B cell (primary cell): ENCODE measurements at regions not wholly inside any gene's neighbourhood (a gene's known extent, or its start where the extent isn't known, plus 50 kb on each side); places are given as distances from the start of the nearest gene placed in this dataset.

ENCODE experiments used
- ATAC-seq: fragments of 200-7000 bp; cut with Tn5 transposase; one replicate; pipeline ENCODE4 v1.10.0; 2021; ENCODE audit warnings: low read depth, mild to moderate bottlenecking, moderate number of reproducible peaks, moderate library complexity
- CTCF ChIA-PET: fragments of 350-600 bp; sonication (Branson Sonifier 250); formaldehyde crosslinking; loops from one replicate; lab custom pipeline; 2021; ENCODE audit warnings: antibody characterized with exemption, inconsistent platforms; lab: Charles Lee
- POLR2A ChIA-PET: fragments of 350-600 bp; sonication (Branson Sonifier 250); formaldehyde crosslinking; loops from one replicate; lab custom pipeline; 2021; ENCODE audit warnings: antibody characterized with exemption; lab: Charles Lee
- DNase-seq: peaks from one replicate; pipeline ENCODE4 v3.0.0; 2013
- H2AFZ ChIP-seq: 2 replicates; pipeline ENCODE4 v1.6.1; 2012; ENCODE audit warnings: mild to moderate bottlenecking, low read depth, low read length; ENCODE audit not compliant: insufficient read depth, poor library complexity, severe bottlenecking
- H3K27ac ChIP-seq, 2 donors: 1 replicate in 1 of 2; 2 replicates in 1 of 2; pipeline ENCODE4 v1.5.1; 2012 to 2013; ENCODE audit warnings: low read length in 2 of 2, mild to moderate bottlenecking in 2 of 2, moderate library complexity in 1 of 2
- H3K27me3 ChIP-seq, 4 experiments: fragments of 200-600 bp in 1 of 4; sonication (generic) in 1 of 4; replicated peaks in 1 of 4; 1 replicate in 2 of 4; 2 replicates in 2 of 4; pipeline versions ENCODE4 v1.6.1 to v1.7.0; 2013 to 2016; ENCODE audit warnings: low read length in 3 of 4, mild to moderate bottlenecking in 2 of 4, mixed read lengths in 1 of 4, moderate library complexity in 1 of 4; ENCODE audit not compliant: insufficient read depth in 4 of 4, control insufficient read depth in 3 of 4; ENCODE audit errors: control extremely low read depth in 1 of 4
- H3K36me3 ChIP-seq, 2 experiments: replicated peaks in 1 of 2; 1 replicate in 1 of 2; 2 replicates in 1 of 2; pipeline versions ENCODE4 v1.6.1 to v1.7.1; 2013; ENCODE audit warnings: low read length in 1 of 2; ENCODE audit not compliant: insufficient read depth in 2 of 2, control insufficient read depth in 1 of 2; ENCODE audit errors: control extremely low read depth in 1 of 2, extremely low read depth in 1 of 2
- H3K4me1 ChIP-seq, 2 donors: fragments of 200-600 bp in 1 of 2; sonication (generic) in 1 of 2; 1 replicate in 1 of 2; 2 replicates in 1 of 2; pipeline versions ENCODE4 v1.5.1 to v1.6.1; 2013 to 2017; ENCODE audit warnings: low read length in 2 of 2; ENCODE audit not compliant: control insufficient read depth in 2 of 2, insufficient read depth in 2 of 2
- H3K4me2 ChIP-seq: replicated peaks from 2 replicates; pipeline ENCODE3; 2012; ENCODE audit warnings: mild to moderate bottlenecking, low read depth, low read length; ENCODE audit not compliant: poor library complexity, severe bottlenecking
- H3K4me3 ChIP-seq, 5 experiments: fragments of 200-600 bp in 1 of 5; sonication (generic) in 1 of 5; 1 replicate in 3 of 5; 2 replicates in 2 of 5; pipeline versions ENCODE4 v1.5.1 to v1.7.0; 2011 to 2016; ENCODE audit warnings: low read length in 4 of 5, mild to moderate bottlenecking in 4 of 5, low read depth in 2 of 5, control low read depth in 1 of 5, moderate library complexity in 1 of 5; ENCODE audit not compliant: insufficient read depth in 1 of 5; ENCODE audit errors: control extremely low read depth in 1 of 5, extremely low read depth in 1 of 5
- H3K79me2 ChIP-seq: fragments of 200-600 bp; sonication (generic); one replicate; pipeline ENCODE4 v1.6.0; 2016; ENCODE audit warnings: low read length; ENCODE audit not compliant: control insufficient read depth, insufficient read depth
- H3K9ac ChIP-seq: fragments of 200-600 bp; sonication (generic); 2 replicates; pipeline ENCODE4 v1.6.1; 2017; ENCODE audit warnings: mild to moderate bottlenecking, low read length, moderate library complexity
- H3K9me3 ChIP-seq, 3 donors: one replicate each; pipeline versions ENCODE4 v1.6.1 to v1.7.1; 2013; ENCODE audit warnings: low read length in 2 of 3; ENCODE audit not compliant: control insufficient read depth in 2 of 3, insufficient read depth in 1 of 3; ENCODE audit errors: control extremely low read depth in 1 of 3
- H4K20me1 ChIP-seq: 2 replicates; pipeline ENCODE4 v1.6.0; 2012; ENCODE audit warnings: mild to moderate bottlenecking, low read length; ENCODE audit not compliant: insufficient read depth, control insufficient read depth, poor library complexity, severe bottlenecking
- H3K27ac Mint-ChIP-seq: one replicate; pipeline ENCODE4 v1.8.0; 2021; ENCODE audit warnings: mixed read lengths
- H3K27me3 Mint-ChIP-seq: one replicate; pipeline ENCODE4 v1.8.0; 2021; ENCODE audit warnings: mixed read lengths
- H3K4me1 Mint-ChIP-seq: one replicate; pipeline ENCODE4 v1.8.0; 2021; ENCODE audit warnings: mixed read lengths
- H3K4me3 Mint-ChIP-seq: one replicate; pipeline ENCODE4 v1.8.0; 2021; ENCODE audit warnings: mixed read lengths
- H3K9me3 Mint-ChIP-seq: one replicate; pipeline ENCODE4 v1.8.0; 2022; ENCODE audit warnings: mixed read lengths; ENCODE audit not compliant: insufficient read depth
- CTCF ChIP-seq: fragments of 200-600 bp; IDR thresholded peaks from one replicate; pipeline ENCODE4 v1.8.0; 2022; ENCODE audit warnings: antibody characterized with exemption, mild to moderate bottlenecking
- EZH2 ChIP-seq: IDR thresholded peaks from 2 replicates; pipeline ENCODE4 v1.6.1; 2012; ENCODE audit warnings: borderline replicate concordance, low read depth, mild to moderate bottlenecking, moderate library complexity, low read length; ENCODE audit not compliant: insufficient read depth, poor library complexity, severe bottlenecking
- WGBS: methylation state at CpG from one replicate; pipeline ENCODE4 v1.1.5; 2013; ENCODE audit warnings: missing lambda C conversion rate; ENCODE audit not compliant: insufficient coverage; 5-methylcytosine and 5-hydroxymethylcytosine counted together
- intact Hi-C: fragments of 100-400 bp; cut with micrococcal nuclease; formaldehyde crosslinking; loops from one replicate; pipeline ENCODE4 v1.10.0; 2022

GRCh38 chr3:147813256-147813655 lies 404.1 kb downstream of the ZIC1 start:
- H3K36me3 ChIP-seq, result no peaks in the 10 kb centered on the region
- no peaks in the 10 kb centered on the region for H3K4me1 ChIP-seq
- no peaks in the 10 kb centered on the region for H3K79me2 ChIP-seq
- H4K20me1 ChIP-seq, result no peaks in the 10 kb centered on the region
- Mint-ChIP-seq H3K27ac (no peak overlapping the region), H3K9me3 (peaks cover 3% of the 10 kb centered on the region), H3K27me3 (no peaks in the 10 kb centered on the region), H3K4me3 (no peak overlapping the region), H3K4me1 (no peaks in the 10 kb centered on the region)
- H3K9me3 ChIP-seq, result no peaks in the 10 kb centered on the region
- H3K4me2 ChIP-seq, result no peak overlapping the region
- CTCF ChIA-PET, result no interaction called here
- intact Hi-C loops, result no loop called here
- no peak overlapping the region for H3K4me3 ChIP-seq
- no peak overlapping the region for H3K9ac ChIP-seq
- no peak for ATAC-seq
- no peak for DNase-seq
- TF ChIP-seq CTCF, result no peak
- TF ChIP-seq EZH2, result no peak
- POLR2A ChIA-PET, result no interaction called here
- H2AFZ ChIP-seq, result no peak overlapping the region
- no peaks in the 10 kb centered on the region for H3K27me3 ChIP-seq
- 66% methylated on average over 2 of the region's 4 CpGs for WGBS
- no peak overlapping the region for H3K27ac ChIP-seq

DNA sequence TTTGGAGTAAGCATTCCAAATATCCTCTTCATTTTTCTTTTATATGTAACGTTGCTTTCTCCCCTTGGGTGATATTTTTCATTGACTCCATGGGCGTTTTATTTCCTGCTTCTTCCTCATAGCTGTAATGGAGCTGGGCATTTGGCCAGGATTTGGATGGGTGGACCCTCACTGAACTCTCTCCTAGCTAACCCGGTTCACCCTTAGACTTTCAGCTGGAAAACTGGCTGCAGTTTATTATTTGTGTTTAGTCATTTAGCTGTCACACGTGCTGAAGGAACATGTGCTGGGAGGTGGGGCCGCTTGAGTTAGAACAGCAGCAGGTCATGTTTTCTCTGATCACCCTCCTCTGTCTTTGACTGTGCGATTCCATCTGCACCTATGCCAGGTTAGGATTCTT lies 407.6 kb downstream of the ZIC1 start:
- Histone ChIP-seq H3K9me3 (no peaks in the 10 kb centered on the region), H3K4me2 (no peak overlapping the region), H3K27ac (no peak overlapping the region), H3K4me1 (no peaks in the 10 kb centered on the region), H2AFZ (no peak overlapping the region), H4K20me1 (no peaks in the 10 kb centered on the region), H3K4me3 (no peak overlapping the region), H3K9ac (no peak overlapping the region), H3K27me3 (no peaks in the 10 kb centered on the region), H3K79me2 (no peaks in the 10 kb centered on the region), H3K36me3 (no peaks in the 10 kb centered on the region)
- ChIA-PET CTCF (no interaction called here), POLR2A (no interaction called here)
- intact Hi-C loops, result no loop called here
- no peaks in the 10 kb centered on the region for H3K4me1 Mint-ChIP-seq
- TF ChIP-seq EZH2 (no peak), CTCF (no peak)
- no peak overlapping the region for H3K4me3 Mint-ChIP-seq
- DNase-seq (no peak), ATAC-seq (no peak)
- no peaks in the 10 kb centered on the region for H3K27me3 Mint-ChIP-seq
- 87% methylated on average over 3 of the region's 6 CpGs for WGBS
- peaks cover 3% of the 10 kb centered on the region for H3K9me3 Mint-ChIP-seq
- no peak overlapping the region for H3K27ac Mint-ChIP-seq
